ENCODE measurements at regions not wholly inside any gene's neighbourhood (a gene's known extent, or its start where the extent isn't known, plus 50 kb on each side); places are given as distances from the start of the nearest gene placed in this dataset.

DNA sequence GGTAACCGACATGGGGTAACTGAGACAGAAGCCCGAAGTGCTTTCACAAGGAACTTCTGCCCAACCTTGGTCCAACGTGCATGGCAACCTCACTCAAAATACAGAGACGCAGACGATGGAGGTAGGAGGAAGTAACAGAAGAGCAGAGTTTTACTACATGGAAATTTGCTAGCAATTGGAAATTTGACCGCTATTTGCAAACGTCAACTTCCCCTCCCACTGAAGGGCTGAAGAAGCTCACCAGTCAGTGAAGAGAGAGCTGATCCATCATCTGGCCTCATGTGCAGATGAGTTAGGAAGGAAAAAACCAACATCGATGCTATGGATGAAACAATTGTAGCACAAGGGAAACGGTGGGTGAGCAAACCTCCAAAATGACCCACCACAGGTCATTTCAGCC lies 196.7 kb downstream of the RGS3 start:
- Mint-ChIP-seq H3K4me1 (peaks cover 25% of the 10 kb centered on the region), H3K9me3 (no peaks in the 10 kb centered on the region), H3K27ac (no peak overlapping the region), H3K36me3 (ENCODE audit: low read depth) (no peaks in the 10 kb centered on the region), H3K27me3 (ENCODE audit: low read depth) (peaks cover 25% of the 10 kb centered on the region), H3K4me3 (no peak overlapping the region)
- no peak for TF ChIP-seq CTCF (IDR thresholded peaks at IDR 0.05; ENCODE audit: unreplicated experiment in 3 of 3)

DNA sequence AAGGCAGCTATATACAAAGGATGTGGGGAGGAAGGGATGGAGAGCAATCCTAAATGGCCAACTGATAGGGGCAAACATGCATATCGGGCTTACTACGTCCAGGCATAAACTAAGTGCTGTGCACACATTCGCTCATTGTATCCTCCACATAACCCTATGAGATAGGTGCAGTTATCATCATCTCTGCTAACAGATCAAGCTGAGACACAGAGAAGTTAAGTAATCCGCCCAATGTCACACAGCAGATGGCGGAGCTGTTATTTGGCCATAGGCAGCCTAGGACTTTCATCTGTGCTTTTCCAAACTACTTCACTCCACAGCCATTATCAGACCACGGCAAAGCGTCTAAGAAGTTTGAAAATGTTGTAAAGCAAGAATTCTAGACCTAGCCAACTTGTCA lies 197.5 kb downstream of the RGS3 start:
- Mint-ChIP-seq H3K4me1 (peaks cover 20% of the 10 kb centered on the region), H3K27ac (no peak overlapping the region), H3K9me3 (no peaks in the 10 kb centered on the region)

GRCh38 chr9:113664181-113664875 lies 200.8 kb downstream of the RGS3 start:
- Mint-ChIP-seq H3K4me1 (peaks cover 1% of the 10 kb centered on the region), H3K4me3 (no peak overlapping the region), H3K9me3 (no peaks in the 10 kb centered on the region), H3K27ac (no peak overlapping the region), H3K36me3 (ENCODE audit: low read depth) (no peaks in the 10 kb centered on the region), H3K27me3 (ENCODE audit: low read depth) (peaks cover 24% of the 10 kb centered on the region)
- TF ChIP-seq CTCF (IDR thresholded peaks at IDR 0.05; ENCODE audit: unreplicated experiment in 3 of 3) = no peak

More for the DNA sequence above, 197.5 kb downstream of the RGS3 start:
- TF ChIP-seq CTCF (IDR thresholded peaks at IDR 0.05; ENCODE audit: unreplicated experiment in 3 of 3) = no peak
- Mint-ChIP-seq H3K27me3 (ENCODE audit: low read depth) (peaks cover 25% of the 10 kb centered on the region), H3K4me3 (no peak overlapping the region), H3K36me3 (ENCODE audit: low read depth) (no peaks in the 10 kb centered on the region)

- TF ChIP-seq CTCF (IDR thresholded peaks at IDR 0.05; ENCODE audit: unreplicated experiment in 3 of 3) = no peak
- H3K9me3 Mint-ChIP-seq = no peaks in the 10 kb centered on the region
- H3K4me1 Mint-ChIP-seq = no peaks in the 10 kb centered on the region
- H3K36me3 Mint-ChIP-seq (ENCODE audit: low read depth) = no peaks in the 10 kb centered on the region
- no peak overlapping the region for H3K27ac Mint-ChIP-seq
- H3K4me3 Mint-ChIP-seq = no peak overlapping the region
- peaks cover 23% of the 10 kb centered on the region for H3K27me3 Mint-ChIP-seq (ENCODE audit: low read depth)
Measured at GRCh38 chr9:113665064-113665463, 201.5 kb downstream of the RGS3 start.

DNA sequence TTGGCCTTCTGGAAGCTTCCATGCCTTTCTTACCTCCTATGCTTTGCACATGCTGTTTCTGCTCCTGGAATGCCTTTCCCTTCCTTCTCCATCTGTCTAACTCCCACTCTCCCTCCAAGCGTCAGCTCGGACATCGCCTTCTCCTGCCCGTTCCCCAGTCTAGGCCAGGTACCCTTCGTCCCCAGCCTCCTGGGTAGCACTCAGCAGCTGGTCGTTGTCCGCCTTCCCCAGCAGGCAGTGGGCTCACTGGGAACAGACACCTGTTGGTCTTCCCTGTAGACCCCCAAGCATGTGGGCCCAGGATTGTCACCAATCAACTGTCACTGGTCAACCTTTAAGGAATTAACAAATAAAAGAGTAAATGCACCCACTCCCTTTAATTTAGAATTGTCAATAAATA lies 202.2 kb downstream of the RGS3 start:
- H3K4me3 Mint-ChIP-seq = no peak overlapping the region
- no peaks in the 10 kb centered on the region for H3K9me3 Mint-ChIP-seq
- no peaks in the 10 kb centered on the region for H3K36me3 Mint-ChIP-seq (ENCODE audit: low read depth)
- H3K27me3 Mint-ChIP-seq (ENCODE audit: low read depth) = peaks cover 17% of the 10 kb centered on the region
- no peaks in the 10 kb centered on the region for H3K4me1 Mint-ChIP-seq
- H3K27ac Mint-ChIP-seq = no peak overlapping the region
- no peak for TF ChIP-seq CTCF (IDR thresholded peaks at IDR 0.05; ENCODE audit: unreplicated experiment in 3 of 3)

- H3K36me3 Mint-ChIP-seq (ENCODE audit: low read depth) = no peaks in the 10 kb centered on the region
- peaks cover 5% of the 10 kb centered on the region for H3K4me1 Mint-ChIP-seq
- peaks cover 20% of the 10 kb centered on the region for H3K27me3 Mint-ChIP-seq (ENCODE audit: low read depth)
- no peak overlapping the region for H3K27ac Mint-ChIP-seq
- no peaks in the 10 kb centered on the region for H3K9me3 Mint-ChIP-seq
- no peak for TF ChIP-seq CTCF (IDR thresholded peaks at IDR 0.05; ENCODE audit: unreplicated experiment in 3 of 3)
- H3K4me3 Mint-ChIP-seq = no peak overlapping the region
Measured at GRCh38 chr9:113668061-113668460, 204.5 kb downstream of the RGS3 start.
